Activated CD8-positive, alpha-beta T cell treated with anti-CD3 and anti-CD28 coated beads, Interleukin-2, amount 10 ng/mL, durations not matched to agents 7 days and 5 days (primary cell): ENCODE measurements at regions not wholly inside any gene's neighbourhood (a gene's known extent, or its start where the extent isn't known, plus 50 kb on each side); places are given as distances from the start of the nearest gene placed in this dataset.
"Not testable (repeated sequence)": the region's sequence is repeated elsewhere in the genome, so short reads cannot be mapped to it uniquely, and the experiment has no call there.

Experiments
- ATAC-seq: fragments of 150-1000 bp; cut with Tn5 transposase; one replicate; pipeline ENCODE4 v1.10.0; 2021; ENCODE audit warnings: moderate library complexity
- CTCF ChIA-PET: fragments of 350-600 bp; sonication (Branson Sonifier 250); formaldehyde crosslinking; loops from one replicate; lab custom pipeline; 2021; ENCODE audit warnings: antibody characterized with exemption; lab: Charles Lee
- POLR2A ChIA-PET: fragments of 350-600 bp; sonication (Branson Sonifier 250); formaldehyde crosslinking; loops from one replicate; lab custom pipeline; 2021; ENCODE audit warnings: antibody characterized with exemption; lab: Charles Lee
- DNase-seq: peaks from one replicate; pipeline ENCODE4 v3.0.0-alpha.2; 2020
- H3K27ac Mint-ChIP-seq: one replicate; pipeline ENCODE4 v1.8.0; 2021; ENCODE audit warnings: mild to moderate bottlenecking, mixed read lengths
- H3K27me3 Mint-ChIP-seq: one replicate; pipeline ENCODE4 v1.8.0; 2021; ENCODE audit warnings: low read depth, mixed read lengths
- H3K36me3 Mint-ChIP-seq: one replicate; pipeline ENCODE4 v1.8.0; 2021; ENCODE audit warnings: low read depth, mixed read lengths
- H3K4me1 Mint-ChIP-seq: one replicate; pipeline ENCODE4 v1.8.0; 2021; ENCODE audit warnings: low read depth, mixed read lengths
- H3K4me3 Mint-ChIP-seq: one replicate; pipeline ENCODE4 v1.8.0; 2021; ENCODE audit warnings: mild to moderate bottlenecking, mixed read lengths
- H3K9me3 Mint-ChIP-seq: one replicate; pipeline ENCODE4 v1.8.0; 2022; ENCODE audit warnings: mixed read lengths; ENCODE audit not compliant: insufficient read depth

DNA sequence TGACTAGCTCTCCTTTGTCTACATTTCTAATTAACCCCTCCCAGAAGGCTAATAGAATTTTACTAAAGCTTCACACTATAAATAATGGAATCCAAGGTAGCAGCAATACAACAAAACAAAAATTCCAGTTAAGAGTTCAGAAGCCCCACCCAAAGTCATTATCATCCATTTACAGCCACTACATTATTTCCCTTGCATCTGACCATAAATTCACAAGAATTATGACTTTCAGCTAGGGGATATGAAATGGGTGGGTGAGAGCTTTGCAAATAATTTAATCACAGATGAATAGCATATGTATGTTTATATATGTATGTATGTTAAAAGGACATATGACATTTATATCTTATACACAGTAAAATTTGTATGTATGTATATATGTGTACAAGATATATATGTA is 65.3 kb upstream of the PTGDR start:
- H3K27ac Mint-ChIP-seq, result no peak overlapping the region
- H3K4me3 Mint-ChIP-seq, result no peak overlapping the region
- DNase-seq, result no peak
- POLR2A ChIA-PET, result no interaction called here
- H3K27me3 Mint-ChIP-seq, result no peaks in the 10 kb centered on the region
- peaks cover 5% of the 10 kb centered on the region for H3K9me3 Mint-ChIP-seq
- no peak for ATAC-seq
- CTCF ChIA-PET, result no interaction called here
- H3K36me3 Mint-ChIP-seq, result peaks cover 3% of the 10 kb centered on the region
- H3K4me1 Mint-ChIP-seq, result no peaks in the 10 kb centered on the region

DNA sequence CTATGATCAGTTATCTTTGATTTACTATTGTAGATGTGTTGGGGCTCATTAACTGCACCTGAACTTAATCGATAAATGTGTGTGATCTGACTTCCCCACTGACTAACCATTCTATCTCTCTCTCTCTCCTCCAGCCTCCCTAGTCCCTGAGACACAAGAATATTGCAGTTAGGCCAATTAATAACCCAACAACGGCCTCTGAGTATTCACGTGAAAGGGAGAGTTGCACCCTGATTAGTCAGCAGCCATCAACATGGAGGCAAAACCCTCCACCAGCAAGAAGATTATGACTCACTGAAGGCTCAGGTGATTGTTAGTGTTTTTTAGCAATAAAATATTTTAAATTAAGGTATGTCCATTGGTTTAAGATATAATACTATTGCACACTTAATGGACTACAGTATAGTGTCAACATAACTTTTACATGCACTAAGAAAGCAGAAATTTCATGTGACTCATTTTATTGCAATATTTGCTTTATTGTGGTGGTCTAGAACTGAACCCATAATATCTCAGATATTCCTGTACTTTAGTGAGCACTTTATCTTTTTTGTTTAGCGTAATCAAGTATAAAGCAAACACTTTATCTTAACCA is 77.1 kb upstream of the PTGDR start:
- CTCF ChIA-PET, result no interaction called here
- Mint-ChIP-seq H3K36me3 (peaks cover under 1% of the 10 kb centered on the region), H3K4me3 (no peak overlapping the region), H3K27ac (no peak overlapping the region), H3K27me3 (no peaks in the 10 kb centered on the region), H3K9me3 (no peaks in the 10 kb centered on the region), H3K4me1 (peaks cover 8% of the 10 kb centered on the region)
- ATAC-seq, result no peak
- DNase-seq, result no peak
- POLR2A ChIA-PET, result no interaction called here

DNA sequence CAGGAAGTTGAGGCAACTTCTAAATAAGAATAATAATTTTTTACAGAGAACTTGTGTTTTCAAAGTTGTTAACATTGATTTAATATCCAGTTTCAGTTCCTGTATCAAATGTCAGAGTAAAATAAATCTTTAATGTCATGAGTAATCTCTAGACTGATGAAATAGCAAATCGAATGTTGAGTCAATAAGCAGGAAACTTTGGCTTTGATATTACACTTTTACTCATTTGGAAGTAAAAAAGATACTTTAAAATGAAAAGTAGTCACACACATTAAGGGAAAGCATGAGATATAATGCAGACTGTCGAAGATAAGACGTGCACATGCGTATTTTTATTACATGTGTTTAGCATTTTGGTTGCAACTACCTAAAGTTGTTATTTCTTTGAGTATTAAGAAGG is 78.2 kb upstream of the PTGDR start:
- H3K27ac Mint-ChIP-seq, result no peak overlapping the region
- H3K36me3 Mint-ChIP-seq, result no peaks in the 10 kb centered on the region
- peaks cover 5% of the 10 kb centered on the region for H3K9me3 Mint-ChIP-seq
- POLR2A ChIA-PET, result no interaction called here
- no peak for ATAC-seq
- no peak for DNase-seq
- CTCF ChIA-PET, result no interaction called here
- no peaks in the 10 kb centered on the region for H3K27me3 Mint-ChIP-seq
- H3K4me3 Mint-ChIP-seq, result no peak overlapping the region
- peaks cover 8% of the 10 kb centered on the region for H3K4me1 Mint-ChIP-seq

DNA sequence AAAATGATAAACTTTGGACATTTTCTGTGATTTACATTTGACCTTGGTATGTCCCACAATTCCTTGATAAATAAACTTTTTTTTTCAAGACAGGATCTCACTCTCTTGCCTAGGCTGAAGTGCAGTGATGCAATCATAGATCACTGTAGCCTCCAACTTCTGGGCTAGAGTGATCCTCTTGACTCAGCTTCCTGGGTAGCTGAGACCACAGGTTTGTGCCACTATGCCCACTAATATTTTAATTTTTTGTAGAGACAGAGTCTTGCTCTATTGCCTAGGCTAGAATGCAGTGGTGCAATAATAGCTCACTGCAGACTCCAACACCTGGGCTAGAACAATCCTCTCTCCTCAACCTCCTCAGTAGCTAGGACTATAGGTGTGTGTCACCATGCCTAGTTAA is 79.1 kb upstream of the PTGDR start:
- no peak for DNase-seq
- POLR2A ChIA-PET, result no interaction called here
- peaks cover 8% of the 10 kb centered on the region for H3K9me3 Mint-ChIP-seq
- no peak for ATAC-seq
- CTCF ChIA-PET, result interaction anchor here (1.0 kb wide), 1 partner anchor 56 kb away, joined by 3 read pairs; no protein-coding TSS in a partner anchor
- no peaks in the 10 kb centered on the region for H3K27me3 Mint-ChIP-seq
- H3K36me3 Mint-ChIP-seq, result no peaks in the 10 kb centered on the region
- H3K4me1 Mint-ChIP-seq, result peaks cover 8% of the 10 kb centered on the region
- H3K4me3 Mint-ChIP-seq, result no peak overlapping the region
- H3K27ac Mint-ChIP-seq, result no peak overlapping the region

DNA sequence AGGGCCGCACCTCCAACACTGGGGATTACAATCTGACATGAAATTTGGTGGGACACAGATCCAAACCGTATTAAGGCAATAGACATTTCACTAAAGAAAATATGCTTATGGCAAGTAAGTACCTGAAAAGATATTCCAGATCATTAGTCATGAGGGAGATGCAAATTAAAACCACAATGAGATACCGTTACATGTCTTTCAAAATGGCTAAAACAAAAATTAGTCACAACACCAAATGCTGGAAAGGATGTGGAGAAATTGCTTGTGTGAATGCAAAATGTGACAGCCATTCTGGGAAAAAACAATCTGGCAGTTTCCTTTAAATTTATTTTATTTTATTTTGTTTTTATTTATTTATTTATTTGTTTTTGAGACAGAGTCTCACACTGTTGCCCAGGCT is 82.3 kb upstream of the PTGDR start:
- peaks cover 12% of the 10 kb centered on the region for H3K36me3 Mint-ChIP-seq
- peaks cover 8% of the 10 kb centered on the region for H3K4me1 Mint-ChIP-seq
- no peak for ATAC-seq
- no peaks in the 10 kb centered on the region for H3K27me3 Mint-ChIP-seq
- H3K27ac Mint-ChIP-seq, result no peak overlapping the region
- ChIA-PET CTCF (interaction anchor here (1.3 to 2.0 kb wide), 2 partner anchors 8 to 189 kb away, joined by 3 to 6 read pairs; no protein-coding TSS in a partner anchor), POLR2A (no interaction called here)
- DNase-seq, result no peak
- peaks cover 25% of the 10 kb centered on the region for H3K9me3 Mint-ChIP-seq
- H3K4me3 Mint-ChIP-seq, result no peak overlapping the region

DNA sequence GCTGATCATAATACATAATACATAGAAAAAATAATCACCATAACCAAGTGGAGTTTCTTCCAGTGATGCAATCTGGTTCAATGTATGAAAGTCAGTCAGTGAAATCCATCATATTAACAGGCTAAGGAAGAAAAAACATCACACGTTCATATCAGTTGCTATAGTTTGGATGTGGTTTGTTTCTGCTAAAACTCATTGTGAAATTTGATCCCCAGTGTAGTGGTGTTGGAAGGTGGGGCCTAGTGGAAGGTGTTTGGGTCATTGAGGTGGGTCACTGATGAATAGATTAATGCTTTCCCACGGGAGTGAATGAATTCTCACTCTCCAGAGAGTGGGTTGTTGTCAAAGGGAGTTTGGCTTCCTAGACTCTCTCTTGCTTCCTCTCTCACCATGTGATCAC is 84.6 kb upstream of the PTGDR start:
- CTCF ChIA-PET, result no interaction called here
- no peak overlapping the region for H3K27ac Mint-ChIP-seq
- H3K4me1 Mint-ChIP-seq, result peaks cover 2% of the 10 kb centered on the region
- ATAC-seq (no peak), DNase-seq (no peak)
- peaks cover 30% of the 10 kb centered on the region for H3K9me3 Mint-ChIP-seq
- POLR2A ChIA-PET, result no interaction called here
- peaks cover 14% of the 10 kb centered on the region for H3K36me3 Mint-ChIP-seq
- H3K4me3 Mint-ChIP-seq, result no peak overlapping the region
- H3K27me3 Mint-ChIP-seq, result no peaks in the 10 kb centered on the region

DNA sequence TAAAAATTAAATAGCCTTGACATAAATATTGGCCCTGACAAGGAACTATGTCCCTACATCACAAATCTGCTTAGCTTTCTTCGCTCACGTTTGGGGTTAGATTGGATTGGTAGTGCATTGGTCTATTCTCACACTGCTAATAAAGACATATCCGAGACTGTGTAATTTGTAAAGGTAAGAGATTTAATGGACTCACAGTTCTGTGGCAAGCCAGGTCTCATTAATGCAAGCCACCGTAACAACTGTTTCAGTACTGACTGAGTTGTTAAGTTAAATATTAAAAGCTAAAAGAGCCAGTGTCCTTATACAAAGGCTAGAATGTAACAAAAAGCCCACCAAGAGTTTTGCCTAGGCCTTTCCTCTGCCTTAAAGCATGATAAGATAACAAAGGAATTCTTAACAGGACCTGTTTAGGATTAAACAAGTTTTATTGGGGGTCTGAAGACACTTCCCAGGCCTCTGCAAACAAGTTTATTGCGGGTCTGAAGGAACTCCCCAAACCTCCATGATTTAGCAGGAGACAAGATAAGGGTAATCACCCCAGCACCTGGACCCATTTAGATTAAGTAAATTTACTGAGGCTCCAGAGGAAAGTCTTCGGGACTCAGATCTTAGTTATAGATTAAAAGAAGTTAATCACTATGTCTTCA is 88.2 kb upstream of the PTGDR start:
- no peak overlapping the region for H3K4me3 Mint-ChIP-seq
- ChIA-PET POLR2A (no interaction called here), CTCF (no interaction called here)
- peaks cover 43% of the 10 kb centered on the region for H3K9me3 Mint-ChIP-seq
- peaks cover 24% of the 10 kb centered on the region for H3K4me1 Mint-ChIP-seq
- H3K27me3 Mint-ChIP-seq, result no peaks in the 10 kb centered on the region
- no peak overlapping the region for H3K27ac Mint-ChIP-seq
- H3K36me3 Mint-ChIP-seq, result peaks cover 37% of the 10 kb centered on the region
- no peak for DNase-seq
- no peak for ATAC-seq

DNA sequence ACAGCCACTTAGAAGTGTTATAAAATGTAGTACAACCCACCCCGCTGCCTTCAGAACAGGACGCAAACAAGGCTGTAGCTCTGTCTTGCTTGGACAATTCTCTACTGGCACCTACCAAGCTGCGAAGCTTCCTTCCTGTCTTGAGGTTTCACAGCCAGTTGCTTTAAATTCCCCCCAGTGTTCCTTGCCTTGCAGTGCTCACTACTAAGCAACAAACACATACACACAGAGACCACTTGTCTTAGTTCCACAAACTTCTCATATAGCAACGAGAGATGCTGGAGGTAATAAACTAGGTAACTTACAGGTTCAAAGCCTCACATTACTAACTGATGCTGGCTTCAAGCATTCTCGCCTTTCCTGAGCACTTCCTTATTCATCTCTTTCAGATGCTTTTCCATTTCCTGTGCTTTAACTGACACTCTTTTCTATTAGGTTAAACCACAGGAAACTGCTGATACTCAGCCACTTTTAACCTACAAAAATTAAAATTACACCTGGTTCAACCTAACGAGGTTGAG is 91.5 kb upstream of the PTGDR start:
- POLR2A ChIA-PET, result no interaction called here
- peak; percentile 63 for DNase-seq
- Mint-ChIP-seq H3K9me3 (peaks cover 44% of the 10 kb centered on the region), H3K4me1 (peaks cover 29% of the 10 kb centered on the region), H3K4me3 (peak overlapping the region; percentile 46), H3K27ac (peak overlapping the region; percentile 93), H3K27me3 (no peaks in the 10 kb centered on the region), H3K36me3 (peaks cover 57% of the 10 kb centered on the region)
- CTCF ChIA-PET, result interaction anchor here (1.5 to 1.8 kb wide), 2 partner anchors 89 to 197 kb away, joined by 3 to 7 read pairs; no protein-coding TSS in a partner anchor
- peak; percentile 91 for ATAC-seq

DNA sequence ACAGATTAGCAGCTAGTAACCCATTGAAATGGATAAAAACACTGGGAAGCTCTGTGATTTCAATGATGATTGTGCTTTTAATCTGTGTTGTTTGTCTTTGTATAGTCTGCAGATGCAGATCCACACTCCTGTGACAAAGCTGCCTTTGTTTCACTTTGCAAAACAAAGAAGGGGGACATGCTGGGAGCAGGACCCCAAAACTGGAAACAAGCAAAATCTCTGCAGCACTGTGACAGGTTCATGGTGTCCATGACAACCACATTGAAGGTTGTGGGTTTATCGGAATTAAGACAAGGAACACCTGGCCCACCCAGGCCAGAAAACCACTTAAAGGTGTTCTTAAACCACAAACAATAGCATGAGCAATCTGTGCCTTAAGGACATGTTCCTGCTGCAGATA is 95.6 kb upstream of the PTGDR start:
- CTCF ChIA-PET, ATAC-seq, H3K4me3 Mint-ChIP-seq, H3K27ac Mint-ChIP-seq, H3K27me3 Mint-ChIP-seq, DNase-seq, POLR2A ChIA-PET: not testable (repeated sequence)
- Mint-ChIP-seq H3K4me1 (peaks cover 25% of the 10 kb centered on the region), H3K9me3 (peaks cover 52% of the 10 kb centered on the region), H3K36me3 (peaks cover 50% of the 10 kb centered on the region)

DNA sequence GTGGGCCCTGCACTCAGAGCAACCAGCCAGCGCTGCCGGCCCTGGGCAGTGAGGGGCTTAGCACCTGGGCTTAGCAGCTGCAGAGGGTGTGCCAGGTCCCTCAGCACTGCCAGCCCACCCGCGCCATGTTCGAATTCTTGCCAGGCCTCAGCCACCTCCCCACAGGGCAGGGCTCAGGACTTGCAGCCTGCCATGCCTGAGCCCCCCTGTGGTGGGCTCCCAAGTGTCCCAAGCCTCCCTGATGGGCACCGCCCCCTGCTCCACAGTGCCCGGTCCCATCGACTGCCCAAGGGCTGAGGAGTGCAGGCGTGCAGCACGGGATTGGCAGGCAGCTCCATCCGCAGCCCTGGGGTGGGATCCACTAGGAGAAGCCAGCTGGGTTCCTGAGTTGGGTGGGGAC is 98.0 kb upstream of the NID2 start:
- Mint-ChIP-seq H3K9me3 (peaks cover 31% of the 10 kb centered on the region), H3K36me3 (peaks cover 14% of the 10 kb centered on the region), H3K27ac (no peak overlapping the region), H3K27me3 (peaks cover 2% of the 10 kb centered on the region), H3K4me3 (no peak overlapping the region), H3K4me1 (no peaks in the 10 kb centered on the region)
- POLR2A ChIA-PET, result no interaction called here
- CTCF ChIA-PET, result no interaction called here
- no peak for DNase-seq
- ATAC-seq, result no peak

DNA sequence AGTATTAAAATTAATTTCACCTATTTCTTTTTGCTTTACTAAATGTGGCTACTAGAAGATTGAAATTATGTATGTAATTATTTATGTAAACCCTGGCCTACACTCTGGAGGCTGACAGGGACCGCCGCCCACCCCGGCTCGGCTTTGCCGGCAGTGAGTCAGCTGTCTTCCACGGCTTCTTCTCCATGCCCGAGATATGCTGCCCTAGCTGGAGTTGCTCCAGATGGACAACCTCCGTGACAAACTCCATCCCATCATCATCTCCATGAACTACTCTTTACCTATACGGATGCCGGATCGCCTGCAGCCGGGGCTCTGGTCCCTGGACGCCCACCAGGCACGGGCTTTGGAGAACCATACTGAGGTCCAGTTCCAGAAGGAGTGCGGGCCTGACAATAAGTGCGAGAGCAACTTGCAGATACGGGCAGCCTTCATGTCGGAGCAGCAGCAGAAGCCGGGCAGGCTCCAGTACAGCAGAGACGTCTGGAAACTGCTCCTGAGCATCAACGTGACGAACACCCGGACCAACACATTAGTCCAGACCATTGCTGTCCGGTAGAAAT is 86.9 kb upstream of the NID2 start:
- ChIA-PET CTCF (no interaction called here), POLR2A (no interaction called here)
- Mint-ChIP-seq H3K4me3 (no peak overlapping the region), H3K4me1 (peaks cover 58% of the 10 kb centered on the region), H3K36me3 (peaks cover 33% of the 10 kb centered on the region), H3K27me3 (peaks cover 2% of the 10 kb centered on the region), H3K27ac (peak overlapping the region; percentile 39), H3K9me3 (peaks cover 17% of the 10 kb centered on the region)
- no peak for DNase-seq
- ATAC-seq, result no peak

DNA sequence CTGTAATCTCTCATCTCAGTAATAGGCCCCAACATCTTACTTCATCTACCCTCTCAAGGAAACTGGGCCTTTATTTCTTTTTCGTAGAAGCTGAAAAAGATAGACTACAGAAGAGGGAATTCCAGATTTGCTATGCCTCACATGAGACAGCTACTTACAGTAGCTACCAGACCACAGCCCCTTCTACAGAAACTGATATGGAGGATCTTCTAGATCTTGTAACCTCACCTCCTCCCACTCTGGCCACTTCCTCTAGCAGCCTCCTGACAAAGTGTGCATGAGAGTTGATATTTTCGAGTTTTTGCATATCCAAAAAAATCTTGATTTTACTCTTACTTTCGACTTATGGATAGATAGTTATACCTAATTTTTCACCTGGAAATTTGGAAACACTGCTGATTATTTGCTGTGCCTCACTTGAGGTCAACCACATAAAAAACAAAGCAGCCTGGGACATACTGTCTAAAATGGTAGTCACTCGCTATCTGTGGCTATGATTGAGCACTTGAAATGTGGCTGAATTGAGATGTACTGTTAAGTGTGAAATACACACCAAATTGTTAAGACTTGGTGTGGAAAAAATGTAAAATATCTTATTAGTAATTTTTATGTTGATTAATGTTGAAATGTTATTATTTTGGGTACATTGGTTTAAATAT is 86.3 kb upstream of the NID2 start:
- peak; percentile 72 for DNase-seq
- ATAC-seq, result peak; percentile 86
- peaks cover 17% of the 10 kb centered on the region for H3K9me3 Mint-ChIP-seq
- H3K27me3 Mint-ChIP-seq, result no peaks in the 10 kb centered on the region
- peak overlapping the region; percentile 53 for H3K4me3 Mint-ChIP-seq
- peaks cover 33% of the 10 kb centered on the region for H3K36me3 Mint-ChIP-seq
- CTCF ChIA-PET, result interaction anchor here (0.7 kb wide), 1 partner anchor 113 kb away, joined by 3 read pairs; no protein-coding TSS in a partner anchor
- peaks cover 58% of the 10 kb centered on the region for H3K4me1 Mint-ChIP-seq
- POLR2A ChIA-PET, result no interaction called here
- peak overlapping the region; percentile 85 for H3K27ac Mint-ChIP-seq
